ENCODE measurements at regions not wholly inside any gene's neighbourhood (a gene's known extent, or its start where the extent isn't known, plus 50 kb on each side); places are given as distances from the start of the nearest gene placed in this dataset.
"Not testable (repeated sequence)": the region's sequence is repeated elsewhere in the genome, so short reads cannot be mapped to it uniquely, and the experiment has no call there.

DNA sequence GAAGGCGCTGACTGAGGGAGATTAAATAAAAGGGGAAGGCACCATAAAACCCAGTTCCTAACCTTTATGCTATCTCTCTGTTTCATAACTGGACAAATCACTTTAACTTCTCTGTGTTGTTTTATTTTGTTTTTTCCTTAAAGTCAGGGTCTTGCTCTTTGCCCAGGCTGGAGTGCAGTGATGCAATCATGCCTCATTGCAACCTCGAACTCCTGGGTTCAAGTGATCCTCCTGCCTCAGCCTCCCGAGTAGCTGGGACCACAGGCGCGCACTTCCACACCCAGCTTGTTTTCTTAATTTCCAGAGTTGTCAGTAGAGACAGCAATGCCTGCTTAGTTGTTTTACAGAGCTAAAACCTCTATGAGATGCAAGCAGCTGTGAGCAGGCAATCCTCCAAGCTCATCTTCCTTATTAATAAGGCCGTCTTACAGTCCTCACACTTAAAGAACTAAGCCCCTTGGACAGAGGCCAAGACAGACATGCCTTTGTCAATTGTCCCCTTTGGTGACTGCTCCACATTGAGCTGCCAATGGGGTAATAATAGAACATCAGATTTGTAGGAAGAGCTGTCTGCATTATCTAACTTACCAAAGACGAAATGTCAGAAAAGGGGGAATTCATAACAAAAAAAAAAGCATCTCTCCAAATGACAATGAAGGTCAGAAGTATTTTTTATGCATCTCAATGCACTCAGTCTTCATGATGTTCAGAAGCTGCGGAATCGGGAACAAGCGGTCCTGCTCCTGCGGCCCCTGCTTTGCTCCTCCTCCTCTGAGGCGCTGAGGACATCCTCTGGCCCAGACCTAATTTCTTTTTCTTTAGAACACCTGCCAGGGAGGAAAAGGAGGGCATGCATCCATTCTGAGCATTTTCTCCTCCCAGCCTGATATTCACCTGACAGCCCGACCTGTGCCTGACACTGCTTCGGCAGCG is 62.7 kb upstream of the RNF32 start:
- Histone ChIP-seq H3K4me3 (no peak overlapping the region), H3K36me3 (no peaks in the 10 kb centered on the region), H3K4me1 (no peaks in the 10 kb centered on the region), H3K27me3 (no peaks in the 10 kb centered on the region), H3K27ac (no peak overlapping the region), H3K9me3 (peaks cover 0 to 4% (median 0%) of the 10 kb centered on the region in 3 donors)
- ATAC-seq, result no peak
- intact Hi-C loops (cut with DNase I; ENCODE audit: low total_unique reads) (no loop called here), in situ Hi-C loops (cut with MboI; ENCODE audit: low sequenced_read_pairs in 4 of 4) (no loop called here)
- TF ChIP-seq, protein P1, sequence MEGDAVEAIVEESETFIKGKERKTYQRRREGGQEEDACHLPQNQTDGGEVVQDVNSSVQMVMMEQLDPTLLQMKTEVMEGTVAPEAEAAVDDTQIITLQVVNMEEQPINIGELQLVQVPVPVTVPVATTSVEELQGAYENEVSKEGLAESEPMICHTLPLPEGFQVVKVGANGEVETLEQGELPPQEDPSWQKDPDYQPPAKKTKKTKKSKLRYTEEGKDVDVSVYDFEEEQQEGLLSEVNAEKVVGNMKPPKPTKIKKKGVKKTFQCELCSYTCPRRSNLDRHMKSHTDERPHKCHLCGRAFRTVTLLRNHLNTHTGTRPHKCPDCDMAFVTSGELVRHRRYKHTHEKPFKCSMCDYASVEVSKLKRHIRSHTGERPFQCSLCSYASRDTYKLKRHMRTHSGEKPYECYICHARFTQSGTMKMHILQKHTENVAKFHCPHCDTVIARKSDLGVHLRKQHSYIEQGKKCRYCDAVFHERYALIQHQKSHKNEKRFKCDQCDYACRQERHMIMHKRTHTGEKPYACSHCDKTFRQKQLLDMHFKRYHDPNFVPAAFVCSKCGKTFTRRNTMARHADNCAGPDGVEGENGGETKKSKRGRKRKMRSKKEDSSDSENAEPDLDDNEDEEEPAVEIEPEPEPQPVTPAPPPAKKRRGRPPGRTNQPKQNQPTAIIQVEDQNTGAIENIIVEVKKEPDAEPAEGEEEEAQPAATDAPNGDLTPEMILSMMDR (IDR thresholded peaks at IDR 0.05 in 4 of 5, conservative IDR thresholded peaks at IDR 0.05 in 1 of 5), result no peak
- TF ChIP-seq POLR2A (IDR thresholded peaks at IDR 0.05), result no peak
- DNase-seq, result no peak

DNA sequence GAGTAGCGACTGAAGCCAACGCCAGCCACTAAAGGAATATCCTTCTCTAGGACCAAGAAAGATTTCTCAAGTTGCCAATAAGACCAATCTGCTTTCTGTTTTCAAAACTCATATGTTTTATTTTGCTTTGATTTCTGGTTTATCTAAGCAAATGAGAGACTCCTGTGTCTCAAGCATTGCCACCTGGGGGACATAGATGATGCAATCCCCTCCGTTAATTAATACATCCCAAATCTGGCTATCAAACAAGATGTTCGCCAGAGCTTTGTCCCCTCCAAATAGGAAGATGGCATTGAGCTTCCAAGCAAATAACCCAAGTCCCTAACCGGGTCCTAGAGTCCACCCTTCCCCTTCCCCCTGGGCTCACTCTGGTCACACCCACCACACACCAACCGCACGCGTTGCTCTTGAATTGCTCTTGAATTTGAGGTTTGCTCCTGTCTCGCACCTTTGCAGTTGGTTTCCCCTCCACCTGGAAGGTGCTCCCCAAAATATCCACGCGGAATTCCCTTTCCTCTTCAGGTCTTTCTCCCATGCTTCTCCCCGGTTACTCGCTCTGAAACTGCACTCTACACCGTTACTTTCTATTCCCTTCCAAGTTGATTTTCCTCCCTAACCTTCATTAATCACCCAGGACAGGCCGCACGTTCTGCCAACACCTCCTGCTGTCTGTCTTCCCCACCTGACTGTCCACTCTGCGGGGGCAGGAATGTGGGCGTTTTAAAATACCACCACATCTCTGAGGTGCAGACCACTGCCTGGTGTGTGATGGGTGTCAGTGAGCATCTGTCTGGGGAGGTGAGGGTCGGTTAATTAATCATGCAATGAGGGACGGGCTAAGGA is 64.1 kb upstream of the RNF32 start:
- H3K4me1 ChIP-seq, result no peaks in the 10 kb centered on the region
- in situ Hi-C loops (cut with MboI; ENCODE audit: low sequenced_read_pairs in 4 of 4) (no loop called here), intact Hi-C loops (cut with DNase I; ENCODE audit: low total_unique reads) (no loop called here)
- ATAC-seq (no peak), DNase-seq (no peak)
- no peaks in the 10 kb centered on the region for H3K27me3 ChIP-seq
- H3K9me3 ChIP-seq, result peaks cover 0 to 4% (median 0%) of the 10 kb centered on the region in 3 donors
- no peak overlapping the region for H3K4me3 ChIP-seq
- TF ChIP-seq, protein P1 (IDR thresholded peaks at IDR 0.05 in 4 of 5, conservative IDR thresholded peaks at IDR 0.05 in 1 of 5), result no peak
- TF ChIP-seq POLR2A (IDR thresholded peaks at IDR 0.05), result no peak
- no peak overlapping the region for H3K27ac ChIP-seq
- H3K36me3 ChIP-seq, result no peaks in the 10 kb centered on the region

DNA sequence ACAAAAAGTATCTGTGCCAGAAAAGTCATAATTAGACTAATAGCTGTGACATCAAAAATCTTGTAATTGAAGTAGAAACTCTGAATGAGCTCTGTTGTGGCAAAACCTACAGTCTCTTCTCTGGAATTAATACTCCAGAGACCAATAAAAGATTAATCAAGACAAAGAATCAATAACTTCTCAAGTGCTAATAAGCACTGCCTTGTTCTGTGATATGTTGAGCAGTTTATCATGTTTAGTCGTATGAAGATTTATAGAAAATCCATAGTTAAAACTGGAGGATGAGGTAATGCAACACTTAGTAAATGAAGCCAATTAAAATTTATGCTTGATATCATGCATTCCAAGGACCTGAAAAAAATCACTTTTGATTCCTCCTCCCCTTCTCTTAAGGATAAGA is 72.3 kb upstream of the RNF32 start:
- in situ Hi-C loops (cut with MboI; ENCODE audit: low sequenced_read_pairs in 4 of 4) (no loop called here), intact Hi-C loops (cut with DNase I; ENCODE audit: low total_unique reads) (no loop called here)
- TF ChIP-seq, protein P1 (IDR thresholded peaks at IDR 0.05 in 4 of 5, conservative IDR thresholded peaks at IDR 0.05 in 1 of 5), result no peak
- TF ChIP-seq POLR2A (IDR thresholded peaks at IDR 0.05), result no peak
- no peak for DNase-seq
- Histone ChIP-seq H3K27ac (no peak overlapping the region), H3K27me3 (no peaks in the 10 kb centered on the region), H3K4me1 (no peaks in the 10 kb centered on the region), H3K9me3 (no peaks in the 10 kb centered on the region), H3K36me3 (no peaks in the 10 kb centered on the region), H3K4me3 (no peak overlapping the region)
- no peak for ATAC-seq

DNA sequence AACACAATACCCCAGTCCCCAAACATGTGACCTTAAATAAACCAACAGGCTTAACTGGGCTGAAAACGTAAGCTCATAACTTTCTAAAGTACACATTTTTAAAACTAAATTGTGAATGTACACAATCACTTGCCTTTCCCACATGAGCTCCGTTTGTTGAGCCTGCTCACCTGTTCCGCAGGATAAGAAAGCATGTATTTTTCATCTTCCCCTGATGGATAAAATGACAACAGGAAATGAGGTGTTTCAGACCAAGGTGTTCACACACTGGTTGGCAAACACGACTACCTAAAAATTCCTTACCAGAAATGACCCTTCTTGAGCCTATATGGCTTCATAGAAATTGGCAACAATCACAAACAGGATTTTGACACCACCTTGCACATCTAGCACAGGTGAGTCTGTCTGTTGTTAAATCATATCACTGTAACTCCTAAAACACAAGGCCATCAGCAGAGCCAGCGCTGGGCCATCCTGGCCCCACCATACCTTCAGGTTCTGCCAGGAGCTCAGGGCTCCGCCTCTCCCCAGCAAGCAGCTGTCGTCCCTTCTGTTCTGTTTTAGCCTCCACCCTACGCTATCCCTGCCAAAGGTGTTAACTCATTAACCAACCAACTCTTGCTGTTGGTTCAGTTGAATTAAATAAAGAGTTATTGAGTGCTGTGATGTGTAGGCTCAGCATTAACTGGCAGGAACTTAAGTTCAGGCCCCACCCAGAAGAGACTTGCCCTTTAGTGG is 73.6 kb upstream of the RNF32 start:
- Histone ChIP-seq H3K27ac (no peak overlapping the region), H3K4me1 (no peaks in the 10 kb centered on the region), H3K36me3 (no peaks in the 10 kb centered on the region), H3K27me3 (no peaks in the 10 kb centered on the region), H3K4me3 (no peak overlapping the region), H3K9me3 (no peaks in the 10 kb centered on the region)
- TF ChIP-seq, protein P1 (IDR thresholded peaks at IDR 0.05 in 4 of 5, conservative IDR thresholded peaks at IDR 0.05 in 1 of 5), result no peak
- no peak for ATAC-seq
- DNase-seq, result no peak
- intact Hi-C loops (cut with DNase I; ENCODE audit: low total_unique reads) (no loop called here), in situ Hi-C loops (cut with MboI; ENCODE audit: low sequenced_read_pairs in 4 of 4) (no loop called here)

DNA sequence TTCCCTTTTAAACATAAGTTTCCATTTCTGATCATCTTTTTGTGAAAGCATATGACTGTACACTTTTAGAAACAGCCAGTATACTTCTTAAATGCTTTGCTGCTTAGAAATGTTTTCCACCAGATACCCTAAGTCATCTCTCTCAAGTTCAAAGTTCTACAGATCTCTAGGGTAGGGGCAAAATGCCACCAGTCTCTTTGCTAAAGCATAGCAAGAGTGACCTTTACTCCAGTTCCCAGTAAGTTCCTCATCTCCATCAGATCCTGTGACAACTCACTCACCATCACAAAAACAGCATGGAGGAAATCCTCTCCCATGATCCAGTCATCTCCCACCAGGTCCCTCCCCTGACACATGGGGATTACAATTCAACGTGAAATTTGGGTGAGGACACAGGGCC is 75.6 kb upstream of the RNF32 start:
- intact Hi-C loops (cut with DNase I; ENCODE audit: low total_unique reads); in situ Hi-C loops (cut with MboI; ENCODE audit: low sequenced_read_pairs in 4 of 4); H3K27ac ChIP-seq; H3K9me3 ChIP-seq; H3K4me1 ChIP-seq; ATAC-seq; DNase-seq; H3K36me3 ChIP-seq; H3K4me3 ChIP-seq; H3K27me3 ChIP-seq: not testable (repeated sequence)

Data from gastrocnemius medialis (tissue), 4 donors.